Epithelial cell of esophagus (primary cell): ENCODE measurements at regions not wholly inside any gene's neighbourhood (a gene's known extent, or its start where the extent isn't known, plus 50 kb on each side); places are given as distances from the start of the nearest gene placed in this dataset.
"Not testable (repeated sequence)": the region's sequence is repeated elsewhere in the genome, so short reads cannot be mapped to it uniquely, and the experiment has no call there.

Source experiments
- DNase-seq: peaks from one replicate; pipeline ENCODE4 v3.0.0; 2010; ENCODE audit warnings: low read depth
- H3K4me3 ChIP-seq: 2 replicates; pipeline ENCODE4 v1.5.1; 2011; ENCODE audit warnings: mild to moderate bottlenecking, low read length, control low read depth
- CTCF ChIP-seq: IDR thresholded peaks from 2 replicates; pipeline ENCODE4 v1.5.1; 2011; ENCODE audit warnings: low read depth, mild to moderate bottlenecking, low read length, control low read depth, inconsistent platforms; ENCODE audit not compliant: insufficient read depth; ENCODE audit errors: missing control alignments

DNA sequence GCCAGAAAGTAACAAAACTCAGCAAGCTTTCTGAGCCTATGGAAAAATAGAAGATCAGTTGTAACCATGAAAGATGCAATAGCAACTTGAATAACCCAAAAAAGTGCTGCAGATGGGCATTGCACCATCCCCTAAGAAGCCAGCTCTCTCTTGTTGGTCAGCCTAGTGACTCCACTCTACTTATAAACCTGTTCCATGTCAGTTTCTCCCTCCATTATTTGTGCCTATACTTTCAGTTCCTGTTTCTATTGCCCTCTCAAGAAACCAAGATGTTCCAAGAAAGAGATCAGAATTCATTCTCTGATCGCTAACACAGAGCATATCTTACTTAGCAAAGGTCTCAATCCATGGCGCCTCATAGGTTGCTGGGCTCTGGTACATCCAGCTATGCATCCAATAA is 170.3 kb upstream of the MAP2 start:
- no peak overlapping the region for H3K4me3 ChIP-seq
- TF ChIP-seq CTCF: no peak
- DNase-seq: no peak

- TF ChIP-seq CTCF: no peak
- DNase-seq: no peak
- no peak overlapping the region for H3K4me3 ChIP-seq
Measured at GRCh38 chr2:209259767-209260166, 164.1 kb upstream of the MAP2 start.

GRCh38 chr2:209260281-209260680 is 163.6 kb upstream of the MAP2 start:
- H3K4me3 ChIP-seq: no peak overlapping the region
- TF ChIP-seq CTCF: no peak
- no peak for DNase-seq

DNA sequence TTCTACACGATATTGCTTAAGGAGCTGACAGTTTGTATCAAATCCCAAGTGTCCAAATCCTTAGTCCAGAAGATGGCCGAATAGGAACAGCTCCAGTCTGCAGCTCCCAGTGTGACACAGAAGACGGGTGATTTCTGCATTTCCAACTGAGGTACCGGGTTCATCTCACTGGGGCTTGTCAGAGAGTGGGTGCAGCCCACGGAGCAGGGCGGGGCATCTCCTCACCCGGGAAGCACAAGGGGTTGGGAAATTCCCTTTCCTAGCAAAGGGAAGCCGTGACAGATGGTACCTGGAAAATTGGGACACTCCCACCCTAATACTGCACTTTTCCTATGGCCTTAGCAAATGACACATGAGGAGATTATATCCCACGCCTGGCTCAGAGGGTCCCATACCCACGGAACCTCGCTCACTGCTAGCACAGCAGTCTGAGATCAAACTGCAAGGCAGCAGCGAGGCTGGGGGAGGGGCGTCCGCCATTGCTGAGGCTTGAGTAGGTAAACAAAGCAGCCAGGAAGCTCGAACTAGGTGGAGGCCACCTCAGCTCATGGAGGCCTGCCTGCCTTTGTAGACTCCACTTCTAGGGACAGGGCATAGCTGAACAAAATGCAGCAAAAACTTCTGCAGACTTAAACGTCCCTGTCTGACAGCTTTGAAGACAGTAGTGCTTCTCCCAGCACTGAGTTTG is 162.3 kb upstream of the MAP2 start:
- not testable (repeated sequence) for H3K4me3 ChIP-seq, DNase-seq

- TF ChIP-seq CTCF: no peak
- no peak for DNase-seq
- no peak overlapping the region for H3K4me3 ChIP-seq
Measured at GRCh38 chr2:209269024-209269423, 154.8 kb upstream of the MAP2 start.

- H3K4me3 ChIP-seq: no peak overlapping the region
- DNase-seq: no peak
- TF ChIP-seq CTCF: no peak
Measured at GRCh38 chr2:209276000-209276399, 147.8 kb upstream of the MAP2 start.

GRCh38 chr2:209277444-209277843 is 146.4 kb upstream of the MAP2 start:
- no peak for TF ChIP-seq CTCF
- no peak for DNase-seq
- no peak overlapping the region for H3K4me3 ChIP-seq
